Mesodermal cell (in vitro differentiated cells): ENCODE measurements at regions not wholly inside any gene's neighbourhood (a gene's known extent, or its start where the extent isn't known, plus 50 kb on each side); places are given as distances from the start of the nearest gene placed in this dataset.
A peak's percentile ranks its signal among the peaks of the same experiment; 100 is the strongest.

Experiments
- H3K27ac ChIP-seq: 2 replicates; pipeline ENCODE4 v1.7.0; 2013; ENCODE audit warnings: mild to moderate bottlenecking, low read depth, low read length, moderate library complexity; ENCODE audit not compliant: severe bottlenecking
- H3K36me3 ChIP-seq: 2 replicates; pipeline ENCODE4 v1.7.1; 2013; ENCODE audit warnings: mild to moderate bottlenecking, low read length, moderate library complexity; ENCODE audit not compliant: control insufficient read depth, insufficient read depth
- H3K4me1 ChIP-seq: one replicate; pipeline ENCODE4 v1.7.1; 2013; ENCODE audit warnings: mild to moderate bottlenecking, low read length; ENCODE audit not compliant: insufficient read depth, control insufficient read depth, poor library complexity, severe bottlenecking
- H3K4me3 ChIP-seq: 2 replicates; pipeline ENCODE4 v1.7.0; 2013; ENCODE audit warnings: low read length, control low read depth, mild to moderate bottlenecking; ENCODE audit not compliant: insufficient read depth, poor library complexity, severe bottlenecking; ENCODE audit errors: extremely low read depth
- H3K9me3 ChIP-seq: 2 replicates; pipeline ENCODE4 v1.7.1; 2013; ENCODE audit warnings: mild to moderate bottlenecking, low read length, moderate library complexity; ENCODE audit not compliant: control insufficient read depth
- WGBS, 2 experiments: methylation state at CpG; one replicate each; pipeline ENCODE4 v1.1.5; 2013; ENCODE audit warnings: missing lambda C conversion rate in 2 of 2; ENCODE audit not compliant: insufficient coverage in 2 of 2; 5-methylcytosine and 5-hydroxymethylcytosine counted together

DNA sequence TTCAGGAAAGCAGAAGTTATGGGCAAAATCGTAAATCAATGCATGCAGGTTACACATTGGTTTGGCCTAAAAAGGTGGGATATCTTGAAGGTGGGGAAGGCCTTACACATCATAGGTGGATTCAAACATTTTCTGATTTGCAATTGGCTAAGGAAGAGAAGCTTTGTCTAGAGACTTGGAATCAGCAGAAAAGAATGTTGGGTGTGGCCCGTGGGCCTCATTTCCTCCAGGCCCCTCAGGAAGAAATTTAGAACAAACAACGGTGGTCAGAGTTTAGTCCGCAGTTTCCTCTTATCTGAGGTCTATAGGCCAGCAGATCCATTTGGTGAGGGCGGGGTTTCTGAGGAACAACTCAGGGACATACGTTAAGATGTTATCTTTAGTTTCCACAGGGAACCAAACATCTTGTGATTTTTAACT is 50.9 kb upstream of the AFF3 start:
- peak overlapping the region; percentile 36 for H3K27ac ChIP-seq
- H3K9me3 ChIP-seq = peaks cover 3% of the 10 kb centered on the region
- peaks cover 15% of the 10 kb centered on the region for H3K4me1 ChIP-seq
- no peaks in the 10 kb centered on the region for H3K36me3 ChIP-seq
- H3K4me3 ChIP-seq = no peak overlapping the region
- WGBS, 2 experiments = 82 to 90% methylated on average over 6 of the region's 6 CpGs

DNA sequence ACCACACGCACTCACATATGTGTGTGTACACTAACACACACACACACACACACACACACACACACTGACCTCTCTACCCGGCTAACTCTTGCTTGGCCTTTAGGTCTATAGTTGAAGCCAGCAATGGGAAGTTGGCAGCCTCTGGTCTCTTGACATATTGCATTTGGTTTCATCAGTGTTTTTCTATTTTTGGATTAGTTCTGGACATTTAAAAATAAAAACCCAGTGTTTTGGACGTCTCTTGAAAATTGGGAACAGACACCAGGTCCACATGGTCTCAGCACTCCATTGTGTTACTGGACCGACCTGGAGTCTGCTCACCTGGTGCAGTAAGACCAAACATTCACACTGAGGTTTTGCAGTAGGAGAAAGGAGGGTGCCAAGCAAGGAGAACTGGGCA is 50.4 kb upstream of the AFF3 start:
- H3K9me3 ChIP-seq = peaks cover 3% of the 10 kb centered on the region
- WGBS, 2 experiments = 98 to 100% methylated on average over 2 to 3 of the region's 4 CpGs
- no peaks in the 10 kb centered on the region for H3K36me3 ChIP-seq
- peak overlapping the region; percentile 36 for H3K27ac ChIP-seq
- no peak overlapping the region for H3K4me3 ChIP-seq
- peaks cover 12% of the 10 kb centered on the region for H3K4me1 ChIP-seq

DNA sequence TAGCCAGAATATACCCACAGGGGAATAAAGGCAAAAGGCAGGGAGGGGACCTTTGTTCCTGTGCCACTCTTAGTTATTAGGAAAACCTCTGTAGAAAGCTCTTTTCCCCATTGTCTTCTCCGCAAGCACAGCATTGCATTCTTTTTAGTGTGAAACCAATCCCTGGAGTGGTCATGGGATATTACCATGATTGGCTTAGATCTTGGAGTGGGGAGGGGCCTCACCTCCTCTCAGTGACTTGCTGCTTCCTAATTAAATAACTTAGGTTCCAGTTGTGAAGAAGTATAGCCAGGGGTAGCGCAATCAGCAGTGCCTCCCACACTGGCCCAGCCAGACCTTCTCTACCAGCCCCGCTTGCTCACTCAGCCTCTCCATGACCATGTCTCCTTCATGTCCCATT is 49.9 kb upstream of the AFF3 start:
- H3K36me3 ChIP-seq = no peaks in the 10 kb centered on the region
- peaks cover 10% of the 10 kb centered on the region for H3K4me1 ChIP-seq
- no peak overlapping the region for H3K4me3 ChIP-seq
- H3K27ac ChIP-seq = no peak overlapping the region
- WGBS, 2 experiments = 100% methylated on average over 2 of the region's 3 CpGs
- H3K9me3 ChIP-seq = peaks cover 3% of the 10 kb centered on the region
